HG03457 (cell line): ENCODE measurements at regions not wholly inside any gene's neighbourhood (a gene's known extent, or its start where the extent isn't known, plus 50 kb on each side); places are given as distances from the start of the nearest gene placed in this dataset.
"Not testable (repeated sequence)": the region's sequence is repeated elsewhere in the genome, so short reads cannot be mapped to it uniquely, and the experiment has no call there.

Experiments used
- ATAC-seq: cut with Tn5 transposase; IDR thresholded peaks from one replicate; pipeline ENCODE4 v1.9.1; 2021; ENCODE audit warnings: moderate number of reproducible peaks; ENCODE audit not compliant: unreplicated experiment

GRCh38 chr3:16070707-16071106, 103.8 kb upstream of the GALNT15 start:
- ATAC-seq, result no peak

- no peak for ATAC-seq
These were observed 103.3 kb upstream of the GALNT15 start for GRCh38 chr3:16071206-16071605.

GRCh38 chr3:16072420-16073110, 101.9 kb upstream of the GALNT15 start:
- ATAC-seq, result no peak

DNA sequence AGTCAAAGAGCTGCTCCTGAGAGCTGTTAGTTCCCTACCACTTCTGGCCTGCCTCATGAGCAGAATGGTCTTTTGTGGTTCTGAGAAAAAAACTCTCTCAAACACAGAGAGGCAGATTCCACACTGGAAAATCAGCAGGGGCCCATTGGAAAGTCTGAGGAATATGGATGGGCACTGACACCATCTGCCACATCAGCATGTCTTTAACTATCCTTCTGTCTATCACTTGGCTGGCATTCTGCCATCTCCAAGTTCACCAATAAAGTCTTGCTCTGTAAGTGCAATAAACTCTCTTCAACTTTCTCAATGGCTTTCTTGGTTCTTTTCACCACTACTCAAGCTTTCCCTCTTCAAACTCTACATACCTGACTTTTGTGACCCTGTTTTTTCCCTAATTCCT, 101.3 kb upstream of the GALNT15 start:
- no peak for ATAC-seq

GRCh38 chr3:16073990-16074671, 100.3 kb upstream of the GALNT15 start:
- ATAC-seq, result not testable (repeated sequence)

- ATAC-seq, result no peak
These were observed 98.8 kb upstream of the GALNT15 start for GRCh38 chr3:16075647-16076046.

DNA sequence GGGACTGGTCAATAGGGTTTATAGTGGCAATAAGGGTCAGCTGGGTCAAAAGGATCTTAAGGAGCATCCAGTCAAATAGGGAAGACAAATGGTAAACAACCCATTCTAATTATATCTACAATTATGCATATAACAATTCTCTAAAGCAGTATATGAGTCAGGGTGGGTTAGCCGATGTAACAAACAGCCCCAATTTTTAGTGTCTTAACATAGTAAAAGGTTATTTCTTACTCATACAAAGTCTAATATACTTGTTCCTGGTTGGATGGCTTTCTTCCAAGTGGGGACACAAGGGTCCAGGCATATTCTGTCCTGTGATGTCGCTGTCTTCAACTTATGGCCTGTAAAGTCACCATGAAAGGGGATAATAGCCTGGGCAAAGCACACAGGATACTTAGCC, 97.9 kb upstream of the GALNT15 start:
- ATAC-seq, result no peak

DNA sequence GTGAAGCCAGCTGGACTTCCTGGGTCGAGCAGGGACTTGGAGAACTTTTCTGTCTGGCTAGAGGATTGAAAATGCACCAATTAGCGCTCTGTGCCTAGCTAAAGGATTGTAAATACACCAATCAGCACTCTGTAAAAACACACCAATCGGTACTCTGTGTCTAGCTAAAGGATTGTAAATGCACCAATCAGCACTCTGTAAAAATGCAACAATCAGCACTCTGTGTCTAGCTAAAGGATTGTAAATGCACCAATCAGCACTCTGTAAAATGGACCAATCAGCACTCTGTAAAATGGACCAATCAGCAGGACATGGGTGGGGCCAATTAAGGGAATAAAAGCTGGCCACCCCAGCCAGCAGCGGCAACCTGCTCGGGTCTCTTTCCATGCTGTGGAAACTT, 97.3 kb upstream of the GALNT15 start:
- not testable (repeated sequence) for ATAC-seq

GRCh38 chr3:16077681-16078080, 96.8 kb upstream of the GALNT15 start:
- not testable (repeated sequence) for ATAC-seq

GRCh38 chr3:16079519-16079918, 95.0 kb upstream of the GALNT15 start:
- no peak for ATAC-seq

DNA sequence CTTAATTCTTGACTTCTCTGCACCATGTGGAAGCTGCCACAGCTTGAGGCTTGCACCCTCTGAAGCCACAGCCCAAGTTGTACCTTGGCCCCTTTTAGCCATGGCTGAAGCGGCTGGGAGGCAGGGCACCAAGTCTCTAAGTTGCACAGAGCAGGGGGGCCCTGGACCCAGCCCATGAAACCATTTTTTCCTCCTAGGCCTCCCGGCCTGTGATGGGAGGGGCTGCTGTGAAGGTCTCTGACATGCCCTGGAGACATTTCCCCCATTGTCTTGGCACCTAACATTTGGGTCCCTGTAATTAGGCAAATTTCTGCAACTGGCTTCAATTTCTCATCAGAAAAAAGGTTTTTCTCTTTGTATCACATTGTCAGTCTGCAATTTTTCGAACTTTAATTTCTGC, 92.8 kb upstream of the GALNT15 start:
- ATAC-seq, result no peak

DNA sequence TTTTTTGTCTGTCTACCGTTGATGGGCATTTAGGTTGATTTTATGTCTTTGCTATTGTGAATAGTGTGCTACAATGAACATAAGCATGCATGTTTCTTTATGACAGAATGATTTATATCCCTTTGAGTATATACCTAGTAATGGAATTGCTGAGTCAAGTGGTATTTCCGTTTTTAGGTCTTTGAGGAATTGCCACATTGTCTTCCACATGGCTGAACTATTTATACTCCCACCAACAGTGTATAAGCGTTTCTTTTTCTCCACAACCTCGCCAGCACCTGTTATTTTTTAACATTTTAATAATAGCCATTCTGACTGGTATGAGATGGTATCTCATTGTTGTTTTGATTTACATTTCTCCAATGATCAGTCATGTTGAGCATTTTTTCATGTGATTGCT, 89.6 kb upstream of the GALNT15 start:
- ATAC-seq, result no peak

- no peak for ATAC-seq
These were observed 89.1 kb upstream of the GALNT15 start for GRCh38 chr3:16085410-16085809.

DNA sequence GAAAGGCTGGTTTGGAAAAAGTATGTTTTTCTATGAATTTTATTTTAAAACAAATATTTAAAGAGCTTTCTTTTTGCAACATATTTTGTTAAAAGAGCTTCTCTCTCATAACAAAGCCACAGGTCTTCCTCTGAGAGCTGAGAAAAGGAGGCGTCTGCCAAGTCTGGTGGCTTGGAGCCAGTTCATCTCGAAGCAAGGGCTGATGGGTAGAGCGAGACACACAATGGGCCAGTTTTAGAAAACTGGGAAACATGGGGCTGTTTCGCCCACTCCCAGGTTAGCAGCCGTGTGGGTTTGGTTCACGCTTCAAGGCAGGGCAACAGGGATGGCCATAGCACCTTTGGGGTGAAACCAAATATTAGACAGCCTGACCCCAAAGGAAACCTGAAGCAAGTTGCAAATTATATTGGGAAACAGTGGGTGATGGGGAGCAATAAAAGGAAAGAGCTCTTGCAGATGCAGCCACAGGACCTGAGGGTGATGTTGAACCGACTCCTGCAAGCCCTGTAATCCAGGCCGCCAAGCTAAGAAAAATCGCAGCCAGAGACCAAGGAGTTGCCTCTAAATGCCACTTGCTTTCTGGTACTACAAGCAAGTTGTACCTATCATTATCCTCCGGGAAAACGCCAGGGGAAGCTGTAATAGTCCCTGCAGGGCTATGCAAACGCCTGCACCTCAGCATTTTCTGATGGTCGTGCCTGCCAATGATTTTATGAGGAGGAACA, 88.4 kb upstream of the GALNT15 start:
- no peak for ATAC-seq

DNA sequence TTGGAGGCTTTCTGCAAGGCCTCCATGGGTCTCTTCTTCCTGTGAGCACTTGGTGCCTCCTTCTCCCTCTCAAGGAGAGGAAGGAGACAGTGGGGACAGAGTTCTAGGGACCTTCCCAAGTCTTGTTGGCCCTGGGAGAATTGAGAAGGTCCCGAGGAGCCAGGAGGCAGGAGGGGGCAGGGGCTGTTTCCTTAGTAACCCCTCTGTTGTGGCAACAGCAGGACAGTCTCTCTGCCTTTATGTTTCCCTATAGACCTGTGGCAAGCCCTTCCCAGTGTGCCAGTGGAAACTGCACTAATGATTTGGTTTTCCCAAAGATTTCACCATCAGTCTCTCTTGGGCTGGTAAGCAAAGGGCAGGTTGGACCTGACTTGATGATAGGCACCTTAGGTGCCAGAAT, 87.8 kb upstream of the GALNT15 start:
- ATAC-seq, result no peak

DNA sequence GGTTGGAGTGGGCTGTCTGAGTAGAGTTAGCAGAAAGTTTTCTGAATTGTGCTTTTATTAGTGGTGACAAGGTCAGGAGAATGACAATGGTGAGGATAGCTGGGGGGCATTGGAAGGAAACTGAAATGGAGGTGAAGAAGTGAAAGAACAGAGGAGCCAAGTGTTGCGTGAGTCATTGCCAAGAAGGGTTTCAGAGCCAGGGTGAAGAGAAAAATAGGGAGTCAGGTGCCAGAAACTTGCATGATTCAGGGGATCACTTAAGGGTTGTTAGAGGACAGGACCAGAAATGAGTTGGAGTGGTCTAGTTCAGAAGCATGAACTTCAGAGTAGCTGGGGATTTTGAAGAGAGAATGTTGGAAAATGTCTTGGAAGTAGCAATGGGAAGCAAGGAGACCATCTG, 86.0 kb upstream of the GALNT15 start:
- ATAC-seq, result no peak

GRCh38 chr3:16089521-16089920, 85.0 kb upstream of the GALNT15 start:
- no peak for ATAC-seq

- no peak for ATAC-seq
These were observed 84.5 kb upstream of the GALNT15 start for GRCh38 chr3:16090024-16090423.

GRCh38 chr3:16090706-16091105, 83.8 kb upstream of the GALNT15 start:
- no peak for ATAC-seq

GRCh38 chr3:16092923-16093322, 81.6 kb upstream of the GALNT15 start:
- no peak for ATAC-seq

GRCh38 chr3:16101295-16102186, 72.9 kb upstream of the GALNT15 start:
- ATAC-seq, result no peak
